Liver (tissue), 7 donors: ENCODE measurements at regions not wholly inside any gene's neighbourhood (a gene's known extent, or its start where the extent isn't known, plus 50 kb on each side); places are given as distances from the start of the nearest gene placed in this dataset.
"Not testable (repeated sequence)": the region's sequence is repeated elsewhere in the genome, so short reads cannot be mapped to it uniquely, and the experiment has no call there.

Experiments
- DNase-seq: peaks from one replicate; pipeline ENCODE4 v3.0.0-alpha.2; 2017; ENCODE audit warnings: low spot score
- H3K27ac ChIP-seq, 2 donors: one replicate each; pipeline ENCODE4 v1.7.0; 2013; ENCODE audit warnings: inconsistent platforms in 2 of 2, low read length in 2 of 2, control low read depth in 1 of 2, low read depth in 1 of 2, mild to moderate bottlenecking in 1 of 2
- H3K27me3 ChIP-seq, 4 donors: one replicate each; pipeline versions ENCODE4 v1.6.1 to v1.7.0; 2013; ENCODE audit warnings: low read length in 3 of 4, inconsistent platforms in 1 of 4, mild to moderate bottlenecking in 1 of 4, moderate library complexity in 1 of 4; ENCODE audit not compliant: control insufficient read depth in 4 of 4, insufficient read depth in 4 of 4
- H3K36me3 ChIP-seq, 4 donors: one replicate each; pipeline versions ENCODE4 v1.6.1 to v1.7.0; 2013; ENCODE audit warnings: low read length in 3 of 4, mild to moderate bottlenecking in 3 of 4, low read depth in 1 of 4, moderate library complexity in 1 of 4; ENCODE audit not compliant: control insufficient read depth in 4 of 4, insufficient read depth in 3 of 4
- H3K4me1 ChIP-seq, 4 donors: one replicate each; pipeline versions ENCODE4 v1.6.1 to v1.7.0; 2013; ENCODE audit warnings: low read length in 3 of 4, mild to moderate bottlenecking in 3 of 4, moderate library complexity in 1 of 4; ENCODE audit not compliant: control insufficient read depth in 4 of 4, insufficient read depth in 4 of 4
- H3K4me3 ChIP-seq, 3 donors: one replicate each; pipeline versions ENCODE4 v1.6.1 to v1.7.0; 2013; ENCODE audit warnings: low read length in 3 of 3, control low read depth in 1 of 3, low read depth in 1 of 3, mild to moderate bottlenecking in 1 of 3
- H3K9ac ChIP-seq, 2 donors: one replicate each; pipeline ENCODE4 v1.7.0; 2013; ENCODE audit warnings: low read length in 2 of 2, mild to moderate bottlenecking in 2 of 2, moderate library complexity in 2 of 2, control low read depth in 1 of 2, low read depth in 1 of 2
- H3K9me3 ChIP-seq, 4 donors: one replicate each; pipeline versions ENCODE4 v1.6.1 to v1.7.0; 2013; ENCODE audit warnings: low read length in 3 of 4; ENCODE audit not compliant: control insufficient read depth in 4 of 4
- ATF3 ChIP-seq: IDR thresholded peaks from 2 replicates; pipeline ENCODE4 v1.6.1; 2016; ENCODE audit warnings: antibody characterized with exemption
- GABPA ChIP-seq, 2 donors: IDR thresholded peaks in 1 of 2; conservative IDR thresholded peaks in 1 of 2; 2 replicates each; pipeline ENCODE4 v1.6.1; 2016; ENCODE audit warnings: antibody characterized with exemption in 2 of 2, mild to moderate bottlenecking in 1 of 2, moderate library complexity in 1 of 2
- HNF4G ChIP-seq: IDR thresholded peaks from 2 replicates; pipeline ENCODE4 v1.6.1; 2016; ENCODE audit warnings: antibody characterized with exemption
- JUND ChIP-seq, 2 donors: IDR thresholded peaks; 2 replicates each; pipeline ENCODE4 v1.6.1; 2016; ENCODE audit warnings: antibody characterized with exemption in 2 of 2
- REST ChIP-seq: IDR thresholded peaks from 2 replicates; pipeline ENCODE4 v1.6.1; 2016; ENCODE audit warnings: antibody characterized with exemption, mild to moderate bottlenecking
- WGBS: extraction: QIAGEN DNeasy Blood & Tissue Kit; methylation state at CpG from one replicate; pipeline ENCODE4 v1.1.7; 2013; 5-methylcytosine and 5-hydroxymethylcytosine counted together
- donor health status: healthy.
- donor health status: healthy.
- donor health status: healthy.
- donor health status: healthy.

- no peak for DNase-seq
These were observed 308.8 kb downstream of the RPIA start for GRCh38 chr2:89000235-89000634.

GRCh38 chr2:89004238-89004637 lies 312.8 kb downstream of the RPIA start:
- not testable (repeated sequence) for H3K27ac ChIP-seq, DNase-seq, H3K36me3 ChIP-seq, H3K9ac ChIP-seq, H3K9me3 ChIP-seq, H3K4me1 ChIP-seq, H3K27me3 ChIP-seq, H3K4me3 ChIP-seq
- WGBS = 27% methylated on average over 1 of the region's 1 CpG

More at GRCh38 chr2:89000235-89000634, 308.8 kb downstream of the RPIA start:
- H3K4me1 ChIP-seq = no peaks in the 10 kb centered on the region
- H3K4me3 ChIP-seq = no peak overlapping the region
- no peaks in the 10 kb centered on the region for H3K9me3 ChIP-seq
- no peaks in the 10 kb centered on the region for H3K36me3 ChIP-seq
- H3K9ac ChIP-seq = no peak overlapping the region
- no peak for TF ChIP-seq ATF3
- no peak for TF ChIP-seq GABPA (IDR thresholded peaks at IDR 0.05 in 1 of 2, conservative IDR thresholded peaks at IDR 0.05 in 1 of 2)
- TF ChIP-seq REST = no peak
- TF ChIP-seq HNF4G = no peak
- TF ChIP-seq JUND (IDR thresholded peaks at IDR 0.05) = no peak
- peaks cover 0 to 6% (median 0%) of the 10 kb centered on the region in 4 donors for H3K27me3 ChIP-seq
- no peak overlapping the region for H3K27ac ChIP-seq
- 67% methylated on average over 5 of the region's 5 CpGs for whole genome bisulfite sequencing

GRCh38 chr2:89020566-89020965 lies 329.1 kb downstream of the RPIA start:
- WGBS = 61% methylated on average over 4 of the region's 4 CpGs
- not testable (repeated sequence) for DNase-seq, H3K4me1 ChIP-seq, H3K27me3 ChIP-seq, H3K9ac ChIP-seq, H3K36me3 ChIP-seq, H3K9me3 ChIP-seq, H3K27ac ChIP-seq, H3K4me3 ChIP-seq

- H3K27me3 ChIP-seq, DNase-seq: not testable (repeated sequence)
- 80% methylated on average over 2 of the region's 2 CpGs for WGBS
These were observed 334.8 kb downstream of the RPIA start for GRCh38 chr2:89026296-89026695.

GRCh38 chr2:89027115-89027514 lies 335.6 kb downstream of the RPIA start:
- H3K9me3 ChIP-seq, H3K27ac ChIP-seq, H3K4me1 ChIP-seq, H3K4me3 ChIP-seq, H3K27me3 ChIP-seq, H3K36me3 ChIP-seq, H3K9ac ChIP-seq, DNase-seq: not testable (repeated sequence)
- WGBS = 60% methylated on average over 2 of the region's 2 CpGs

More at GRCh38 chr2:89026296-89026695, 334.8 kb downstream of the RPIA start:
- H3K27ac ChIP-seq, H3K9me3 ChIP-seq, H3K4me1 ChIP-seq, H3K9ac ChIP-seq, H3K4me3 ChIP-seq, H3K36me3 ChIP-seq: not testable (repeated sequence)

GRCh38 chr2:89027536-89027935 lies 336.1 kb downstream of the RPIA start:
- WGBS = 56% methylated on average over 1 of the region's 1 CpG
- not testable (repeated sequence) for H3K9me3 ChIP-seq, H3K27ac ChIP-seq, H3K27me3 ChIP-seq, H3K36me3 ChIP-seq, H3K9ac ChIP-seq, DNase-seq, H3K4me1 ChIP-seq, H3K4me3 ChIP-seq

GRCh38 chr2:89029257-89029656 lies 337.8 kb downstream of the RPIA start:
- WGBS = 51% methylated on average over 4 of the region's 4 CpGs
- not testable (repeated sequence) for H3K27ac ChIP-seq, H3K9me3 ChIP-seq, H3K36me3 ChIP-seq, H3K27me3 ChIP-seq, H3K9ac ChIP-seq, H3K4me3 ChIP-seq, DNase-seq, H3K4me1 ChIP-seq
